Fibroblast of villous mesenchyme (primary cell): ENCODE measurements at regions not wholly inside any gene's neighbourhood (a gene's known extent, or its start where the extent isn't known, plus 50 kb on each side); places are given as distances from the start of the nearest gene placed in this dataset.

Experiments
- DNase-seq: peaks from one replicate; pipeline ENCODE4 v3.0.0-alpha.2; 2010; ENCODE audit warnings: low read depth
- H3K4me3 ChIP-seq: 2 replicates; pipeline ENCODE4 v1.5.1; 2011; ENCODE audit warnings: low read depth, mild to moderate bottlenecking, low read length
- TF ChIP-seq, protein P1 (sequence below): IDR thresholded peaks from 2 replicates; pipeline ENCODE4 v1.5.1; 2012; ENCODE audit warnings: low read depth, mild to moderate bottlenecking, low read length; ENCODE audit not compliant: insufficient read depth

GRCh38 chr14:58793131-58793740 is 155.5 kb downstream of the DACT1 start:
- DNase-seq: no peak
- no peak overlapping the region for H3K4me3 ChIP-seq
- TF ChIP-seq, protein P1, sequence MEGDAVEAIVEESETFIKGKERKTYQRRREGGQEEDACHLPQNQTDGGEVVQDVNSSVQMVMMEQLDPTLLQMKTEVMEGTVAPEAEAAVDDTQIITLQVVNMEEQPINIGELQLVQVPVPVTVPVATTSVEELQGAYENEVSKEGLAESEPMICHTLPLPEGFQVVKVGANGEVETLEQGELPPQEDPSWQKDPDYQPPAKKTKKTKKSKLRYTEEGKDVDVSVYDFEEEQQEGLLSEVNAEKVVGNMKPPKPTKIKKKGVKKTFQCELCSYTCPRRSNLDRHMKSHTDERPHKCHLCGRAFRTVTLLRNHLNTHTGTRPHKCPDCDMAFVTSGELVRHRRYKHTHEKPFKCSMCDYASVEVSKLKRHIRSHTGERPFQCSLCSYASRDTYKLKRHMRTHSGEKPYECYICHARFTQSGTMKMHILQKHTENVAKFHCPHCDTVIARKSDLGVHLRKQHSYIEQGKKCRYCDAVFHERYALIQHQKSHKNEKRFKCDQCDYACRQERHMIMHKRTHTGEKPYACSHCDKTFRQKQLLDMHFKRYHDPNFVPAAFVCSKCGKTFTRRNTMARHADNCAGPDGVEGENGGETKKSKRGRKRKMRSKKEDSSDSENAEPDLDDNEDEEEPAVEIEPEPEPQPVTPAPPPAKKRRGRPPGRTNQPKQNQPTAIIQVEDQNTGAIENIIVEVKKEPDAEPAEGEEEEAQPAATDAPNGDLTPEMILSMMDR: no peak

- DNase-seq: no peak
- H3K4me3 ChIP-seq: no peak overlapping the region
- TF ChIP-seq, protein P1: no peak
Measured at GRCh38 chr14:58794993-58795762, 157.4 kb downstream of the DACT1 start.

GRCh38 chr14:58796242-58797009 is 158.7 kb downstream of the DACT1 start:
- H3K4me3 ChIP-seq: no peak overlapping the region
- TF ChIP-seq, protein P1: no peak
- no peak for DNase-seq

GRCh38 chr14:58797010-58797429 is 159.3 kb downstream of the DACT1 start:
- no peak for DNase-seq
- TF ChIP-seq, protein P1: no peak
- no peak overlapping the region for H3K4me3 ChIP-seq

- no peak overlapping the region for H3K4me3 ChIP-seq
- DNase-seq: no peak
- TF ChIP-seq, protein P1: no peak
Measured at GRCh38 chr14:58798173-58798572, 160.4 kb downstream of the DACT1 start.

DNA sequence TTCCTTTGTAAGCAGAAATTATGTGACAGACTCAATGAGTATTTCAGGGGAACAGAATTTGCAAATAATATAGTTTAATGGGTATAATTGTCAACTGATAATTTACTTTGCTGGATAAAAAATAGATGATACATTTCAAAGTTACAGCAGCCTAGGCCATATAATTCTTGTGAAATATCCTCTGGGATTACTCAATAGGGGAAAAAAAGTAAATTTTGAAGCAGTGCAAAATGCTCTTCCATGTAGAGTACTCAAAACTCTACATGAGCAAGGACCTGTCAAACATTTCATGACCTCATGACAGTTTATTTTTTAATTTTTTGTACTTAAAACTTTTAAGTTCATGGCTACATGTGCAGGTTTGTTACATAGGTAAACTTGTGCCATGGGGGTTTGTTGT is 163.3 kb downstream of the DACT1 start:
- DNase-seq: no peak
- H3K4me3 ChIP-seq: no peak overlapping the region
- TF ChIP-seq, protein P1: no peak
